Glomerular visceral epithelial cell (primary cell): ENCODE measurements at regions not wholly inside any gene's neighbourhood (a gene's known extent, or its start where the extent isn't known, plus 50 kb on each side); places are given as distances from the start of the nearest gene placed in this dataset.
"Not testable (repeated sequence)": the region's sequence is repeated elsewhere in the genome, so short reads cannot be mapped to it uniquely, and the experiment has no call there.

ENCODE experiments used
- DNase-seq: peaks from one replicate; pipeline ENCODE4 v3.0.0-alpha.2; 2016; ENCODE audit errors: extremely low spot score

DNA sequence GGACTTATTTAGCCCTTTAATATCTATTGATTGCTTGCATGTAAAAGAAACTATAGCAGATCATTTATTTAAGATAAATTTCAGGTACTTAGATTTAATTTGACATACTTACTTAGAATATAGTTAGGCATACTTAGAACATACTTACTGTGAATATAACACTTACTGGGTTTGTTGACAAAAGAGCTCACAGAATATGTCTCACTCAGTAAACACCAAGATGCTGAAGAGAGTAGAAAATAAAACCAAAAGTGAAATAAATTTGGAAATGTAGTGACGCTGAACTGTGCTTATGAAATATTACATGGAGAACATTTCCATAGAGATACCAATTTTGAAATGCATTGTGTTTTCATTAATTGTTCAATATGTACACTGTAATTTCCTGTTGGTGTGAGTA lies 615.4 kb upstream of the MAN1A1 start:
- no peak for DNase-seq

- no peak for DNase-seq
These were observed 612.9 kb upstream of the MAN1A1 start for GRCh38 chr6:119962505-119962904.

DNA sequence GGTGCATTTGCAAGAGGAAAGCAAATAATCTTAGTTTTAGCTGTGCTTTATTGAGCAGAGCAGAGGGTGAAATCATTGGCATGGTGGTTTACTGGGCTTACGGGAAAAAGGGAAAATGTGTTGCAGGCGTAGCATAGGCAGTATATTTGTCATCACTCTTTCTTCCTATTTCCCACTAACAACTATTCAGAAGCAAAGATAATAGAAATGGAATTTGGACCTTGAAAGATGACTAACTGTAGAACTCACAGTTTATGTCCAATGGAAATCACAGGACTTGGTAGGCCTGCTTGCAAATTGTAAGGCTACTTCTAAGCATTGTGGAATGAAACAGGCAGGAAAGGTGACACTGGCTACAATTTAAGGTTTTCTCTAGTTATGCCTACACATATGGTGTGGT lies 611.9 kb upstream of the MAN1A1 start:
- no peak for DNase-seq

DNA sequence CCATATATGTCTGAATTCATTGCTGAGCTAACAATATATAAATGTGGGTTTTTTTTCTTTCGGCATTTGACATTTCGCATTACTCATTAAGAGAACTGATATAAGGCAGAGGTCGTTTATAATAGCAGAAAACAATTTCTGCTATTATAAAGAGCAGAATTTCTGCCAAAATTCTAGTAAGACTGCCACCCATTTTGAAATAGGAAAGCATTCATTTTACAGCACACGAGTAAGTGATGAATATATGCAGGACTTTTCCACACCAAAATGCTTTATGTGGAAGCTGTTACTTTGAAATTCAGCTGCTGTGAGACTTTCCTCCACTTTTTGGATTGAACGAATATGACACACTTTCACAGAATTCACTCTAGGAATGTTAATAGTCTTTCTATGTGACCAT lies 610.9 kb upstream of the MAN1A1 start:
- no peak for DNase-seq

DNA sequence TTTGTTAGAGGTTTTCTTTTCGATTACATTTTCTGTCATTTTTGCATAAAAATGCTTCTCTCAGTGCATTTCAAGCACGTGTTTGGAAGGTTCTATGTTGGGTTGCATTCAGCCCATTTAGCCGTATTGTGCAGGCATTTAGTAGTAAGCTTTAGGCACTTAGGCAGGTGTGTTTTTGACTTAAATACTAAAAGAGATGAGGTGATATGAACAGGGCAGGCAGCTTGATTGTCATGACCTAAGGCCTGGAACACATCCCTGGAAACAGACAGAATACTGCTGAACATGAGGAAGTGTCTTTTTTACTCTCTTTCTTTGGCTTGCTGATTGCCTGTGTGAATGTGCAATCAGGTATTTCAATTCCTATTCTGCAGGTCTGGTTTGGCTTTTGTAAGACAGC lies 610.5 kb upstream of the MAN1A1 start:
- no peak for DNase-seq

- no peak for DNase-seq
These were observed 607.6 kb upstream of the MAN1A1 start for GRCh38 chr6:119957195-119957594.

- no peak for DNase-seq
These were observed 603.1 kb upstream of the MAN1A1 start for GRCh38 chr6:119952696-119953095.

GRCh38 chr6:119950681-119951080 lies 601.1 kb upstream of the MAN1A1 start:
- DNase-seq: no peak

DNA sequence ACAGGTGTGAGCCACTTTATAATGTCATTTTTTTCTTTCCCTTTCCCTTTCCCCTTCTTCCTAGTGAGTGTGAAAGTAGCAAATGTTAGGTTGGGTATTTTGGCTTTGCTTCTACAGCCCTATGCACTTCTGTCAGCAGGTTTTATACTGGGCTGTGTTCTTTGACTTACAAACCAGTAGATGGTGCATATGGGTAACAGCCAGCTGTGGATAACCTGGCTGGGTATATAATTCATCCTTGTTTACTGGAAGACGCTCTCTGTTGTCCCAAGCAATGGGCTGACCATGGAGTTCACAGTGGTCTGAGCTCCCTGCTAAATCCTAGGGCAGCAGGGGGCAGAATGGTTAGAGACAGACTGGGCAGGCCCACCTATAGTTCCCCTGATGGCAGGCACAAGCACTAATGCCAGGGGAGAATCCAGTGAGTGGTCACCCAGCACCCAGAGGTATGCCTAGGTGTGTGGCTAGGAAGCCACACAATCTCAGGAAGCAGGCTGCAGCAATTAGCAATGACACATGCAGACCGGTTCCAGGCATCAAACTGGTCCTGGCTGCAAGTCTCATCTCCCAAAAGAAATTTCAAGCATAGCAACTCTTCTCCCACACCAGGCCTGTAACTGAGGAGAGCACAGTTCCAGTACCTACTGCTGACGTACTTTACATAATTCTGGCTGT lies 592.7 kb upstream of the MAN1A1 start:
- DNase-seq: no peak

DNA sequence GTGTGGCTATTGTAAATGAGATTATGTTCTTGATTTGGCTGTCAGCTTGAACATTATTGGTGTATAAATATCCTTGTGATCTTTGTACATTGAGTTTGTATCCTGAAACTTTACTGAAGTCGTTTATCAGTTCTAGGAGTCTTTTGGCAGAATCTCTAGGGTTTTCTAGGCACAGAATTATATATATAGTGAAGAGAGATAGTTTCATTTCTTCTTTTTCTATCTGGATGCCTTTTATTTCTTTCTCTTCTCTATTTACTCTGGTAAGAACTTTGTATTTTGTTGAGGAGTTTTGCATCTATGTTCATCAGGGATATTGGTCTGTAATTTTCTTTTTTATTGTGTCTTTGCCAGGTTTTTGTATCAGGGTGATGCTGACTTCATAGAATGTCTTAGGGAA lies 589.2 kb upstream of the MAN1A1 start:
- DNase-seq: no peak

DNA sequence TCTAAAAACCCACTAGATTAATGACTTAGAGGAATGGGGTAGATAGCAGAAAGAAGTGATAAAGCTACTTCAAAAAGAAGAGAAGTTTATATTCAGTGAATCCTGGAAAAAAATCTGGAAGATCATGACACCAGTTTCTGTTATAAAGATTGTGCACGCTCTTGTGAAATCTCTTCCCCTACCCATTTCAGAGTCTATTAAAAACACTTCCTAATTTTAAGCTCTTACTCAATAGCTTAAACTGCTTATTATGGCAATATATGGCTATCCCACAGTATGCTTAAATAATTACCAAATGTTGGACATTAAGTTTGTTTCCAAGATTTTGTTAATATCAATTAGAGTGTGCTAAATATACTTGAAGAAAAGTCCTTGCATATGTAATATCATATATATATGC lies 585.3 kb upstream of the MAN1A1 start:
- no peak for DNase-seq

DNA sequence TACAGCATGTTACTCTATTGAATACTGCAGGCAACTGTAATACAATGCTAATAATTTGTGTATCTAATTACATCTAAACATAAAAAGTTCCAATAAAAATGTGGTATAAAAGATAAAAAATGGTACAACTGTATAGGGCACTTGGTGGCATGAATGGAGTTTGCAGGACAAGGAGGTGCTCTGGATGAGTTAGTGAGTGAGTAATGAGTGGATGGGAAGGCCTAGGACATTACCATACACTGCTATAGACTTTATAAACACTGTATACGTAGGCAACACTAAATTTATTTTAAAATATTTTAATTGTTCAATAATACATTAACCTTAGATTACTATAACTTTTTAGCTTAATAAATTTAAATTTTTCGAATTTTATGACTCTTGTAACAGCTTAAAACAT lies 579.6 kb upstream of the MAN1A1 start:
- DNase-seq: no peak

GRCh38 chr6:119924888-119925287 lies 575.3 kb upstream of the MAN1A1 start:
- DNase-seq: not testable (repeated sequence)

- DNase-seq: no peak
These were observed 573.3 kb upstream of the MAN1A1 start for GRCh38 chr6:119922814-119923213.

- DNase-seq: no peak
These were observed 572.0 kb upstream of the MAN1A1 start for GRCh38 chr6:119921491-119922010.

GRCh38 chr6:119917186-119917585 lies 567.6 kb upstream of the MAN1A1 start:
- DNase-seq: no peak

DNA sequence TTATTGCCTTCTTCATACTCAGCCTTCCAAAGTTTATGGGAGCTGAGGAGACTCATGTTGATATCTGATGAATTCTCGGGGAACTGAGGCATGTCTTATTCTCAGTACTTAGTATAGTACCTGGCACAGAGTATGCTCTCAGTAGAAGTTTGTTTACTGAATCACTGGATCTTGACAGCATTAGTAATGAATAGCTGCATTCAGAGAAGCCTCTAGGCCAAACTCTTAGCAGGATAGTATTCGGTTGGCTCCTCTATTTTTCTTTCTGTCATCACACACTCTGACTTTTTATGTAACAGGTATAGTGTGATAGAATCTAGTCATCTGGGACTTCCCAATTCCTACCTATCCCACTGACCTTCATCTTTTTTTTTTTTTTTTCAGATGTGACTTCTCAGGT lies 566.4 kb upstream of the MAN1A1 start:
- DNase-seq: no peak

DNA sequence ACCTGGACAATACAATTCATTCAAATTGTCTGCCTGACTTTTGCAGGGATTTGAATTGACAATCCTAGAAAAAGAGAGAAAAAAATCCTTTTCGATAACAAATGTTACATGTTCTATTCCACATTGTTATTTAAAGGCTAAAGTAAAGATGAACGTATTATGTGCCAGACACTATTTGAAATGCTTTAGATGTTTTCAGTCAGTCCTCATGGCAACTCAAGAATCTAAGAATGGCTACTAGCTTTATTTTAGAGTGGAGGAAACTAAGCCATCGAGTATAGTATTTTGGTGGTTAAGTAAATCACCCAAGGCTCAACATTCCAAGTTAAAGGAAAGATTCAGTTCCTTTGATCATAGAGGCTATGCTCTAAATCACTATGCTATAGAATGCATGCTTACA lies 558.6 kb upstream of the MAN1A1 start:
- no peak for DNase-seq

DNA sequence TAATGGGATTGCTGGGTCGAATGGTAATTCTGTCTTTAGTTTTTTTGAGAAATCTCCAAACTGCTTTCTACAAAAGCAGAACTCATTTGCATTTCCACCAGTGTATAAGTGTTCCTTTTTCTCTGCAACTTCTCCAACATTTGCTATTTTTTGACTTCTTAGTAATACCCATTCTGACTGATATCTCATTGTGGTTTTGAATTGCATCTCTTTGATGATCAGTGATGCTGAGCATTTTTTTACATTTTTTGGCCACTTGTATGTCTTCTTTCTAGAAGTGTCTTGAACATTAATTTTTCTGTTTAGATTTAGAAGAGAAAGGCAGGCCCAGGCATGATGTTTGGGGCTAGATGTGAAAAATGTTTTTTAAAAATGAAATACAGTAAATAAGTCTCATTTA lies 553.1 kb upstream of the MAN1A1 start:
- DNase-seq: no peak

DNA sequence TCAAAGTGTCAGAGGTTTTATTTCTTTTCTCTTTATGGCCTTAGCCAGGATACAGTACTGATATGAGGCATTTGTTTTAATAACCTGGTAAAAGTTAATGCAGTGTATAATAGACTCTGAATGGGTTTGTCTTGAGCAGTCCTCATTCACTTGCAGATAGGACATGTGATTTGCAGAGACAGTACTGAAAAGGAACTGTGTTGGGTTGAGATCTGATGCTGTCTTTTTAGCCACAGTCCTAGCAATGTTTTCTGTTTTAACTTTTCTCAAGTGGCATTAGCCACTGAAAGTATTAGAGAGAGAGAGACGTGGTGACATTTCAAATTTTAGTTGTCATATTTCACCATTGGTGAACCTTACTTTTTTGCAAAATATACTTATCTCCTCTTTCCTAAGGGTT lies 547.2 kb upstream of the MAN1A1 start:
- no peak for DNase-seq

GRCh38 chr6:119895626-119896025 lies 546.1 kb upstream of the MAN1A1 start:
- peak; percentile 11 for DNase-seq

DNA sequence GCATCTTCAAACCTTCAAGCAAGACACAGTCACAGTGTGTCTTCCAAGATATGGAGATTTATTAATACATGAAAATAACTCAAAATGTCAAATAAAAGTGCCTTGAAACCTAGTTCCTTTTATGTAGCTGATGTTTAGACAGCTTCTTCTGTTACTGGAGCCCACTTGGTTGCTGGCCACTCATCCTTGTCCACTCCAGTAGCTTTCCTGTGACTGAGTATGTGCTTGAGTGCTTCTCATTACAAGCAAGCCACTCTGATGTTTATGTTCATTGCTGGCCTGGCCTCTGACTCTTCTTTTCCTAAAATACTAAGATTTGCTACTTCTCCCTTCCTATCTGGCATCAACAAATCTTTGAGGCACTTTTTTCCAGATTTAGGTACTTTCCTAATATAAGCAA lies 545.2 kb upstream of the MAN1A1 start:
- peak; percentile 20 for DNase-seq

GRCh38 chr6:119891644-119892043 lies 542.1 kb upstream of the MAN1A1 start:
- DNase-seq: no peak

GRCh38 chr6:119891206-119891605 lies 541.6 kb upstream of the MAN1A1 start:
- no peak for DNase-seq
